ENCODE measurements at regions not wholly inside any gene's neighbourhood (a gene's known extent, or its start where the extent isn't known, plus 50 kb on each side); places are given as distances from the start of the nearest gene placed in this dataset.
"Not testable (repeated sequence)": the region's sequence is repeated elsewhere in the genome, so short reads cannot be mapped to it uniquely, and the experiment has no call there.

DNA sequence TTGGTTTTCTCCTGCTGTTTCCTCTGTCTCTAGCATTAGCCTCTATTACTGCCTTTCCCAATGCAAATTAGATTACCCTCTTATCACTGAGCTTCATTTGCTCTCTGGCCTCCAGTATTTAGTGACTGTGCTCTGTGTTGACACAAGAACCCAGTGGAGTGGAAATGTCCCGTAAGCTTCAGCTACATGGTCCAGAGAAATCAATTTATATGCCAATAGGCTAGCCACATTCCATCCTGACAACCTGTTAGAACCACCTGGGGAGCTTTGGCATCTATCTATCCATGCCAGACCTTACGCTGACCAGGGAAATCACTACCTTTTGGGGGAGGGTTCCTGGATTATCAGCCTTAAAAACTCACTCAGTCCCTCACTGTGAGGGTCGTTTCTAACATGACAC lies 459.6 kb downstream of the UTRN start:
- DNase-seq, result no peak

DNA sequence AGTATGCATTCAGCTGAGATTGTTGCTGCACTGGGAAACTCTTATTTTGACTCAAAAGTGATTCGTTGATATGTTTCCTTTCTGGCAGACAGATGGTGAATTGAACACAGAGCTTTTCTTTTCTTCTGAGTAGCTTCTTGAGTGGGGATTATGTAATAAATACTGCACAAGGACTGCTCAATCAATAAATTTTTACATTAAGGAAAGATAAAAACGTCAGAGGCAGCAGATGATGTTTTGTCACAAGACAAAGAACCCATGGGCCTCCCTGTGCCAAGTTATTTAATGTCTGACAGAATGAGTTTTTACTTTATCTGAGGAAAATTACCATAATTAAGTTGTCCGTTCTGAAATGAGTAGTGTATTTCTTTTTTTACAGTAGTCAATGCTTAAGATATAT lies 460.3 kb downstream of the UTRN start:
- DNase-seq, result no peak

DNA sequence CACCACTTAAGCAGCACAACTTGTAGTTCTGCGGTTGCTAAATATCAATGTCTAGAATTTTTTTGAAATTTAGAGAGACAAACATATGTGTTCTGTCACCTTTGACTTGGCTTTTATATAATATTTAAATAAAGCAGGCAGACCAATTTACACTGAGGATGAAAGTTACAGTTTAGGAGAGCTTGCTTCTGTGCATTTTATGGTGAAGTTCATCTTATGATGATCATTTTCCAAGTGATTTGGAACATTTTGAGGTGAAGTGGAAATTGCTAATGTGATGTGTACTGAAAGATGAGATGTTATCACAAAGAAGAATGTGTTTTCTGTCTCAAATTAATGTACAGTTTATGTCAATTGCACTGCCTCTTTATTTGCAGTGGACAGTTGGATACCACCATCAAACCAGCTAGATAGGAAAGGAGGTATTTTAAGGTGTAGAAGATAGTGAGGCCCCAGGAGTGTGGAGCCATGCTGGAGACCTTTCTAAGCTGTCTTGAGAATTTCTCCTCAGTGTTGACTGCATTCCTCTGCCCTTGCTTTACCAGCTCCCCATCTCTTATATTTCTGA lies 461.9 kb downstream of the UTRN start:
- DNase-seq, result no peak

DNA sequence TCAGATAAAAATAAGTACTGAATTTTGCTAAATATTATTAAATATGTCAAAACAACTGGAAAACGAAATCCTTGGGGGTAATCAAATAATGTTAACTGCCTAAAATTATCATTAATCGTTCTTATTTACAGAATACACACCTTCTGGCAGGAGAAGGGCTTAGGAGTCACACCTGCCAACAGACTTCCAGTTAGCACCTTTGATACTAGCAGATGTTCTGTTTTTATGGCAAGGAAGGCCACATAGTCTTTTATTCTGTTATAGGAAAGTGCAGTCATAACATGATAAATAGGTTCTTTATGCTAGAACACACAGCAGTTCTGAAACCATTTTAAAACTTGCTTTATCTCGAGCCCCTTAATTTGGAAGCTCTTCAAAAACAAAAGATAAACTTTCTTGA lies 464.1 kb downstream of the UTRN start:
- no peak for DNase-seq

DNA sequence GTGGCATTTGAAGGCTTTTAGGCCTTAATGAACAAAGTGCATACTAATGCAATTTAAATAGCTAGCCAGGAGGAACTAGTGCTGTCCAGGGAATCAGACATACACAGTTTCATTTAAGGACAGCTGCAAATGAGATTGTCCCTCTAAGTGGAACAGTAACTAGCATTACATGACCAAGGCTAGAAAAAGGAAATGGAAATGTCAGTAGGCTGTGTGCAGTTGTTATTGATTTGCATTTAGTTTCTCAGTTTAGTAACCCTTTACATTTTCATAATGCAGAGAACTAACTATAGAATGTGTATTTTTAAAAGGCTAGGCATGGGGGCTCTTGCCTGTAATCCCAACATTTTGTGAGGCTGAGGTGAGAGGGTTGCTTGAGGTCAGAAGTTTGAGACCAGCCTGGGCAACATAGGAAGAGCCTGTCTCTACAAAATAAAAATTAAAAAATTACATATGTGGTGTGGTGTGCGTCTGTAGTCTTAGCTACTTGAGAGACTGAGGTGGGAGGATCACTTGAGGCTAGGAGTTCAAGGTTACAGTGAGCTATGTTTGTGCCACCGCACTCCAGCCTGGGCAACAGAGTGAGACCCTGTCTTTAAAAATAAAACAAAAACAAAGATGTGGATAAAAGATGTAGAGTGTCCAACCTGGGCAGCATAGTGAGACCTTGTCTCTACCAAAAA lies 468.0 kb downstream of the UTRN start:
- no peak for DNase-seq

DNA sequence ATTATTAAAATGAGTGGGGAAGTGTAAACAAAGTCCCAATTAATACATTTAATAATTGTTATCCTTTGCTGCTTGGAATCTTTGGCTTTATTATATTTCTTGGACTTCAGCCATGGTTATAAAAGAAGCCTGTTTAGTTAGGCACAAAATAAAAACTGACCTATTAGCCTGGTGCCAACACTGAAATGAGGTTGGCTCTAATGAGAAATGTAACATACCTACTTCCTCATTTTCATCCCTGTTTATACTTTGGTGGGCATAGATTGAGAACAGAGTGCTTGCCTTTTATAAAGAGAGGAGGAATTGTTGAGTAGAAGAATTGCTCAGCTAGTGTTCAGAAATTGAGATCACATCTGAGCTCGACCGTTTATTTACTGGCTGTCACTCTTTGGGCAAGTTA lies 471.3 kb downstream of the UTRN start:
- no peak for DNase-seq

DNA sequence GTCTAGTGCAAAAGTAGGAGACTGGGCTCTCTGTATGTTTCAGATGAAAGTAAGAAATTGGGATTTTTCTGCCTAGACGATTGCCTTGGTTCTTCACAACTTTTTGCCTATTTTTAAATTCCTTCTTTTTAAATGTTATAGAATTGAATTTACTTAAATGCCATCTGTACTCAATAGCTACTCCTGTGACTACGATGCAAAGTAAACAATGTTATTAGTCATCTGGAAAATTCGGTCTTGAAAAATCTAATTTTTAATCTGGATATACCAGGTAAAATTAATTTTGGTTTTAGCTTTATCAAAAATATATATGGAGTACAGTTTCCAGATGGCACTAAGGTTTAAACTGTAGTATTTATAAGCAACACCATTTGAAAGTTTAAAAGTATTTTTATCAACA lies 472.2 kb downstream of the UTRN start:
- DNase-seq, result no peak

DNA sequence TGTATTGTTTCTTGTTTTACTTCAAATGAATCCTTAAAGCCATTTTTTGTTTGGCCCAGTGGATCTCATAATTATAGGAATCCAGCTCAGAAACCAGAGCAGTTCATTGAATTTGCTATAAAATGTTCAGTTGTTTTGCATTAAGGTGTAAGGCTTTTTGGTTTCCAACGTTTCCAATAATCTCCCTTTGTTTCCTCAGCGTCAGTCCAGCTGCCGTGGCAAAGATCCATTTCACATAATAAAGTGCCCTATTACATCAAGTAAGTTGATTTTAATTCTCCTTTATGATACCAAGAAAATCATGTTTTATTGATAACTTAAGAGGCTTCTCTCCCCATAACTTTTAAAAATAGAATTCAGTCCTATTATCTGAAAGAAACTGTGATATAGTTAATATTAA lies 472.6 kb downstream of the UTRN start:
- no peak for DNase-seq

DNA sequence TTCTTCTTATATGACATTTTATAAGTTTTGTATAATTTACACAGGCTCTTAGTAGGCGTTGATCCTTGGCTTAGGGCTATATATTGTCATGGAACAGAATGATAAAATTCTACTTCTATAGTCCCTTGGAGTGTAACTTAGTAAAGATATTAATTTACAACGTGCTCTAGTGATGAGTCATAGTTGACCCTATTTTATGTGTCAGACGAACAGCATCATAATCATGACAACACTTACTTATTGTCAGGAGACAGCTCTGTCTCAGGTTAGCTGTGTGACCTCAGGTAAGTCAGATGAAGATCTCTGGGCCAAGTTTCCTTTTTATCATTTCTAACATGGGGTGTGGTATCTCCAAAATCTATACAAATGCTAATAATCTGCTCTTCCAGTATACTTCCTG lies 473.5 kb downstream of the UTRN start:
- DNase-seq, result no peak

DNA sequence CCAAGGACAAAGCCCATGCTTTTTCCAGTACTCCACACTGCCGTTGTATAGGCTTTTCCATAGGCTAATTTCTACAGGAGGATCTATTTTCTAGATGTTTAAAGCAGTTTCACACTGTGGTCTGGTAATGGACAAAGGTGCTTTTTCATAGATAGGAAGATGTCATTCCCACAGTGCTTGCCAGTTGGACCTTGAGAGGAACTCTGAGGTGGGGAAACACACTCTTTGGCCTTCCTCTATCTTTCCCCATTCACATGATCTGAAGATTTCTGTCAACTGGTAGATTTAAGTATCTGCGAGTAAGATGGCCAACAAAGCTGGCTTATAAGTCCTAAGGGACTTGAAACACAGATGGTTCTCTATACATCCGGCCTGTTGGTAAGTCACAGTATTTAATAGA lies 477.3 kb downstream of the UTRN start:
- no peak for DNase-seq

DNA sequence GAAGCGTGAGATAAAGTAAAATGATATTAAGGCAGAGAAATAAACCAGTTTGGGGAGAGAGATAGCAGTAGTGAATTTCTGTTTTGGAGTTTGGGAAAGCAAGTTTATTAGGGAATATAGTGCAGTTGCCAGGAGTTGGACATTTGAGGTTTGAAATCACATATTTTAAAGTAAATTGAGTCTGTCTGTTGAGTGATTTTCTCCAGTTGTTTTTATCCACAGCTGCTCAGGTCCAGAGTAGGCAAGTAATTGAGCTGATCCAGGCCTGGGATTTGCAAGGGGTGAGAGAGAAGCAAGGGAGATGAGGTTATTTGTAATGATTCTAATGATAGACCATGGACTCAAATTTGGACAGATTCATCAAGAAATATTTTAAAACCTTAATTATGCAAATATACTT lies 481.9 kb downstream of the UTRN start:
- no peak for DNase-seq

DNA sequence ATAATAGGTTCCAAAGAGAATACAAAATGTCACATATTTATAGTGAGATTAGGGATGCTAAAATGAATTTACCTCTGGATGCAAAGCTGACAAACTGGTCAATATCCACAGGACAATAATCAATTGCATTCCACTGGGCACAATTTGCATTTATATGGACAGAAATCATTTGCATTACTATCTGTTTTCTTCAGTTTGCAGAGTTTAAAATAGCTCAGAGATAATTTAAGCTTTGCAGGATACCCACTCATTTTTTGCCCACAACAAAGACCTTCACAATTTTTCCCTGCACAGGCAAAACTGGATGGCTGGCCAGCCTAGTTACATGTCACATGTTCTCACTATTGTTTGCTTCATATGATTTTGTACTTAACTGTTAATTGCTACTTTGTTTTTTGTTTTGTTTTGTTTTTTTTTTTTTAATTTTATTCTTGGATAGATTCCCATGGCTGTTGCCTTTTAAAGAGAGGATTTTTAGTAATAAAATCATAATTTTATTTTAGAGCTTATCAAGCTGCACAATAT lies 483.5 kb downstream of the UTRN start:
- no peak for DNase-seq

DNA sequence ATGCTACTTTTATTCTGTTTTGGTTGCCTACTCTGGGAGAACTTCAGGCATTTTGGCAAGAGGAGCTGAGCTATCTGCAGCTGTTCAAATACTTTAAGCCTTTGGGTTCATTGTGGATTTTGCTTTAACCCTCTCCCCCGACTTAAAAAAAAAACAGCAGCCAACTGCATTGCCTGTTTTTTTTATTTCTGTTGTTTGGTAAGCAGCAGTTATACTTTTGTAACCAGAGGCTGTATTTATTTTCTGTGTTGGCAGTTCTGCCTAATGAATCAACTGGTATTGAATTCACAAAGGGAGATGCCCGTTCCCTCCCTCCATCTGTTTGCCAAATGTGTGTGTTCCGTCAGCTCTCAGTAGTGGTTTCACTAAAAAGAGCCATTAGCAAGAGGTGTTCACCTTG lies 484.0 kb downstream of the UTRN start:
- no peak for DNase-seq

DNA sequence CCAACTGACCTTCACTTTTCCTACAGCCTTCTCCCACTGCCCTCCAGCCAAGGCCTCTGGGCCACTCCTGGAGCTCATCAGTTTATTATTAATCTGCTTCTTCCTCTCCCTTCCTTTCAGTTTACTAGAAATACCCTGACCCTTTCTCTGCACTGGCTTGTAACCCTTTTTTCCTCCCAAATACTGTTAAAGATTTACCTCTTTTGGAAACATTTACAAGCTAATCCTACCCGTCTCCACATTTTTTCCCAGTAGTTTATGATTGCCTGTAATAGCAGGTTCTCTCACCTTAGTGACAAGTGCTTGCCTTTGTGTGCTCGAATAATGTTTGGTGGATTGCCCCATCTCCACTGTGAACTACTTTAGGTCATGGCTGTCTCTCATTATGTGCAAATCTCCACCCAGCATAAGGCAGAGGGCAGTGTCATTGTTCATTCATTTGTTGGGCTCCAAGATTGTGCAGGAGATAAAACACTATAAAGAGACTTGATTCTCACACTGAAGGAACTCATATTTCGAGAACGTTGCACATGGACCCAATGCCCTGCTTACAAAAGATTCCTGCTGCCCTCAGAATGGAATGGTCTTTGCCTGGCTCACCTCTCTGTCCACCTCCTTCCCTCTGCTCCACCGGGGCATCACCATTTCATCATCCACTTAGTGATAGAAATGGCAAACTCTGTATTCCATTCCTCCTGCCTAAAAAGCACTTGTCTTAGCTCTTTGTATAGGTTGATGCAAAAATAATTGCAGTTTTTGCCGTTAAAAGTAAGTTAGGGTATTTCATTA lies 491.1 kb downstream of the UTRN start:
- no peak for DNase-seq

DNA sequence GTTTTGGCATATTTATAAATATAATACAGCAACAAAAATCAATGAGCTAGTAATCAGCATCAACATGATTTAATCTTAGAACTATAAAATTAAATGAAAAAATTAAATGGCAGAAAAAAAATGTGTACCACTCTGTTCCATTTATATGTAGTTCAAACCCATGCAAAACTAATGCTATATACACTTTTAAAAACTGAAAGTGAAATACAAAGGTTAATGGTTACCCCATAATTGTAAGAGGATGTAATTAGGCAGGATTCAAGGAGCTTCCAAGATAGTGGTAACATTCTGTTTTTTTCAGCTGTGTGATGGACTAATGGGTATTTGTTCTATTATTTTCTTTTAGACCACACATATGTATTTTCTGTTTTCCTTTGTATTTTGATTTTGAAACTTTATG lies 492.1 kb downstream of the UTRN start:
- DNase-seq, result no peak

DNA sequence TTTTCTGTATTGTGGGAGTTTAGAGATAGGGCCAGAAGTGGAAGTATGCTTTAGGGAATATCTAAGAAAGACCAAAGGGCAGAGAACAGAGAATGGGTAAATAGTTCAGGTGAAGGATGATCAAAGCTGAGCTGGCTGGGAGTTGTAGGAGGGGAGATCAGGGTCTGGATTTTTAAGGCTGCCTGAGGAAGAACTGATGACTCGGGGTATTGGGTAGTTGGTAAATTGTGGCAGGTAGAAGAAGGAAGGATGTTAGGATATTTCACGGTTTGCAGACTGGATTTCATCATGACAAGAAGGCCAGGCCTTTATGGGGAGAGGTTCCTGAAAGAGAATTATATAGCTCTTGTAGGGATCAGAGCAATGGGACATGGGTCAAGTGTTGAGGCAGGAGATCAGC lies 492.9 kb downstream of the UTRN start:
- DNase-seq, result no peak

DNA sequence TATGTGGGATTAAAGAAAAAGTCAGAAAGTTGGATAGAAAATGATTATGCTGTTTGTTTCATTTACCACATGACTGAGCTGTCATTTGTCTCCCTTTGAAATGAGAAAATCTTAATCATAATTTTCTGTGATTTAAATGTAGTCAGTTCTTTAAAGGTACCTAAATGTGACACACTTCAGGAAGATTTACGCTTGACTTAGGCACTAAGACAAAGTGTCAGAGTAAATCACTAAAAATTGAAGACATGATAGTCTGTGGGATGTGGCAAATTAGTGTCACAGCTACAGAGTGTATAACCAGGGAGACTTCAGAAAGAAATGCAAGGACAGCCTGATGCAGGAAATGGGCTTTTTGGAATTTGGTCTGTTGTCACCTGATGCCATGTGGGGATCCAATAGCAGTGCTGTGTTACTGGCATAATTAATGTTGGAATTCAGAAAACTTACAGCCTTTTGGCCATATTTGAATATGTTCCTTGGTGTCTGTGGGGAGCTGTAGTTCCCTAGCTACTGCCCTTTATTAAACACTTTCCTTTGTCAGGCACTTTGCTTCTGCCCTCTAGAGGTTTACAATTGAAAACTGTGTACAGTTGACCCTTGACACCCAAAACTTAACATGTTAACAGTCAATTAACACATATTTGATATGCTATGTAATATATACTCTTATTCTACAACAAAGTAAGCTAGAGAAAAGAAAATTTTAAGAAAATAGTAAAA lies 493.8 kb downstream of the UTRN start:
- DNase-seq, result no peak

DNA sequence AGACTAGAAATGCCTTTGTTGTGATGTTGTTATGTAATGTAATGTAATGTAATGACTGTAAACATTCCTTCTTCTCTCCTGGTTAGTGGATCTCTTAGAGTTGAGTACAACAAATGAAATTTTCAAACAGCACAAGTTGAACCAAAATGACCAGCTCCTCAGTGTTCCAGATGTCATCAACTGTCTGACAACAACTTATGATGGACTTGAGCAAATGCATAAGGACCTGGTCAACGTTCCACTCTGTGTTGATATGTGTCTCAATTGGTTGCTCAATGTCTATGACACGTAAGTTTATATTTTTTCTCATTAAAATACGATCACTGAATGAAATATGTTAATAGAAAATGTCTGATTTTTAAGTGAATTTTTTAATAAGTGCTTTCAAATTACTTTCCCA lies 496.7 kb downstream of the UTRN start:
- no peak for DNase-seq

DNA sequence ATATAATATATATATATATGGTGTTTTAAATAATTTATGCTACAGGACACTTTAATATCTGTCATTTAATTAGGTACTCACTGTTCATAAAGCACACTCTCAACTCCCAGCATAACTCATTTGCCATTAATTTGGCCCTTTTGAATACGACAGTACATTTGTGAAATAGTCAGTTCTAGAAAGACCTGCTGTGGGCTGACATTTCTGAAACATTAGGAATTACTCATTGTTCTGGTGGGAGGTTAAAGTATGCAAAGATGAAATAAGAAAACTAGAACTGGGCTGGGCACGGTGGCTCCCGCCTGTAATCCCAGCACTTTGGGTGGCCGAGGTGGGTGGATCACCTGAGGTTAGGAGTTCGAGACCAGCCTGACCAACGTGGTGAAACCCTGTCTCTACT lies 497.5 kb downstream of the UTRN start:
- DNase-seq, result no peak

DNA sequence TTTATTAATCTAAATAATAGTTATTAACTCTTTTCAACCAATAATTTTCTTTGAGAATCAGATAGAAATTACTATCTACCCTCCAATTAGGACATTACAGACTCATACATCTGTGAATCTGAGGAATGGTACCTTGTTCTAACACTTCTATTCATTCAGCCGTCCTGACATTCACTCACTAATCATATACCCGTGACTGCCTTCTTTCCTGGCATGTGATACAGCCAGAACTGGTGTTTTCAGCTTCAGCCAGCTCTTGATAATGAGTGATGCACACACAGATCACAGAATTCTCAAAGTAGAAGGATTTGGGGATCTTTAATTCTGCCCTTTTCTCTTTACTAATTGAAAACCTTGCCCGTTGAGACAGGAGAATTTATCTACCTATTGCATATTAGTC lies 499.9 kb downstream of the UTRN start:
- DNase-seq, result no peak

DNA sequence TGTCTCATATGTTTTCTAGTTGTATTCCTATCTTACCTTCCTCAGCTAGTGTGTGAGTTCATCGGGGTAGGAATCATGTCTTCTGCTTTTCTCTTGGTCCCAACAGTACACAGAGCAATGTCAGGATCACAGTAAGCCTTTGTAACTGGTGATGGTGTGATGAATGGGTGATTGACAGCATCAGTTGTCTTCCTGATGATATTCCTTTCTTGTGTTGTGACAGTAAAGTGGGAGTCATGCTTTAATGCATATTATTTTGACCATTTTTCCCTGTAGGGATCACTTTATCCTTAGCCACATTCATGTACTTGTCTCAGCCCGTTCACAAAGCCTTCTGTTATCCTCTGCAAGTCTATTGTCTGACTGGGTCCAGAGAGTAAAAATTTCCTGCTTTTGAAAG lies 501.7 kb downstream of the UTRN start:
- no peak for DNase-seq

DNA sequence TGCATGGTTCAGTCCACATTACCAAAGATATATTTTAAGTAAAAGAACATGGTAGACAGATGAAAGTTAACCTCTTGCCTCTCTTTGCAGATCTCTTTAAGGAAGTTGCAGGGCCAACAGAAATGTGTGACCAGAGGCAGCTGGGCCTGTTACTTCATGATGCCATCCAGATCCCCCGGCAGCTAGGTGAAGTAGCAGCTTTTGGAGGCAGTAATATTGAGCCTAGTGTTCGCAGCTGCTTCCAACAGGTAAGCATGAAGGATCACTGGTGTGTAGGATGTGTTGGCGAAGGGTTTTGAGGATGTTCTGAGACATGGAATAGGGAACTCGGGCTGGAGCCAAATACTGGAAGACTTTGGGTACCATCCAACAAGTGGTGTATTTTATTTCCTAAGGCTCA lies 508.6 kb downstream of the UTRN start:
- DNase-seq, result no peak

DNA sequence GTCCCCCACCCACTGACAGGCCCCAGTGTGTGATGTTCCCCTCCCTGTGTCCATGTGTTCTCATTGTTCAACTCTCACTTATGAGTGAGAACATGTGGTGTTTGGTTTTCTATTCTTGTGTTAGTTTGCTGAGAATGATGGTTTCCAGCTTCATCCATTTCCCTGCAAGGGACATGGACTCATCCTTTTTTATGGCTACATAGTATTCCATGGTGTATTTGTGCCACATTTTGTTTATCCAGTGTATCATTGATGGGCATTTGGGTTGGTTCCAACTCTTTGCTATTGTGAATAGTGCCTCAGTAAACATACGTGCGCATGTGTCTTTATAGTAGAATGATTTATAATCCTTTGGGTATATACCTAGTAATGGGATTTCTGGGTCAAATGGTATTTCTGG lies 509.9 kb downstream of the UTRN start:
- not testable (repeated sequence) for DNase-seq

DNA sequence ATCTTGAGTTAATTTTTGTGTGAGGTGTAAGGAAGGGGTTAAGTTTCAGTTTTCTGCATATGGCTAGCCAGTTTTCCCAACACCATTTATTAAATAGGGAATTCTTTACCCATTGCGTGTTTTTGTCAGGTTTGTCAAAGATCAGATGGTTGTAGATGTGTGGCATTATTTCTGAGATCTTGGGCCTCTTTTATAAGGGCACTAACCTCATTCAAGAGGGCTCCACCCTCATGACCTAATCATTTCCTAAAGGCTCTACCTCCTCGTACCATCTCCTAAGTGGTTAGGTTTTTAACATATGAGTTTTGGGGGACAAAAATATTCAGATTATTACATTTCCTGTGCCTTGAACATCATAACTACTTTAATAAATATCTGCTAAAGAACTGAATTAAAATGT lies 510.9 kb downstream of the UTRN start:
- no peak for DNase-seq
